SK-N-SH (cell line): ENCODE measurements at regions not wholly inside any gene's neighbourhood (a gene's known extent, or its start where the extent isn't known, plus 50 kb on each side); places are given as distances from the start of the nearest gene placed in this dataset.

Source experiments
- CTCF ChIA-PET: fragments of 300-600, 350-600 bp; formaldehyde crosslinking; extraction: SDS; loops from one replicate; lab custom pipeline; 2021; lab: Yijun Ruan, JAX
- POLR2A ChIA-PET: fragments of 350-600 bp; sonication (Branson Sonifier 250); formaldehyde crosslinking; extraction: SDS; loops from one replicate; lab custom pipeline; 2020; ENCODE audit warnings: antibody characterized with exemption, inconsistent platforms; lab: Yijun Ruan, JAX
- DNase-seq: peaks from one replicate; pipeline ENCODE4 v3.0.0; 2012
- H2AFZ ChIP-seq: fragments of 200-600 bp; sonication (generic); 2 replicates; pipeline ENCODE4 v1.8.1; 2016; ENCODE audit warnings: antibody characterized with exemption, mild to moderate bottlenecking, low read depth
- H3F3A ChIP-seq: fragments of 200-600 bp; sonication (generic); replicated peaks from 2 replicates; pipeline ENCODE3; 2016; ENCODE audit warnings: antibody characterized with exemption, mild to moderate bottlenecking; ENCODE audit not compliant: insufficient read depth
- H3K27ac ChIP-seq, 2 experiments: fragments of 200-500 bp in 1 of 2; fragments of 200-600 bp in 1 of 2; sonication (Bioruptor generic) in 1 of 2; sonication (generic), shearing (Covaris generic) in 1 of 2; 2 replicates each; pipeline versions ENCODE4 v1.5.1 to v1.6.1; 2014 to 2016; ENCODE audit warnings: low read depth in 2 of 2, inconsistent platforms in 1 of 2, low read length in 1 of 2, mild to moderate bottlenecking in 1 of 2, mixed read lengths in 1 of 2
- H3K27me3 ChIP-seq: fragments of 200-600 bp; sonication (generic), shearing (Covaris generic); 2 replicates; pipeline ENCODE4 v1.6.1; 2016; ENCODE audit warnings: mixed run types; ENCODE audit not compliant: insufficient read depth
- H3K36me3 ChIP-seq, 2 experiments: fragments of 200-500 bp in 1 of 2; fragments of 200-600 bp in 1 of 2; sonication (Bioruptor generic) in 1 of 2; sonication (generic) in 1 of 2; replicated peaks in 1 of 2; 2 replicates each; pipeline versions ENCODE3 to v1.5.1; 2014 to 2016; ENCODE audit warnings: low read length in 1 of 2, mild to moderate bottlenecking in 1 of 2; ENCODE audit not compliant: insufficient read depth in 2 of 2, control insufficient read depth in 1 of 2
- H3K4me1 ChIP-seq, 2 experiments: fragments of 200-500 bp in 1 of 2; fragments of 200-600 bp in 1 of 2; sonication (Bioruptor generic) in 1 of 2; sonication (generic), shearing (Covaris generic) in 1 of 2; 2 replicates each; pipeline versions ENCODE4 v1.5.1 to v1.6.1; 2014 to 2016; ENCODE audit warnings: low read depth in 1 of 2, low read length in 1 of 2, mixed run types in 1 of 2; ENCODE audit not compliant: insufficient read depth in 2 of 2, control insufficient read depth in 1 of 2
- H3K4me2 ChIP-seq: fragments of 200-600 bp; sonication (generic), shearing (Covaris generic); 2 replicates; pipeline ENCODE4 v1.6.1; 2017; ENCODE audit warnings: mixed run types
- H3K4me3 ChIP-seq, 2 experiments: fragments of 200-500 bp in 1 of 2; fragments of 200-600 bp in 1 of 2; sonication (Bioruptor generic) in 1 of 2; sonication (generic), shearing (Covaris generic) in 1 of 2; 2 replicates each; pipeline versions ENCODE4 v1.5.1 to v1.8.1; 2014 to 2016; ENCODE audit warnings: low read depth in 2 of 2, inconsistent platforms in 1 of 2, low read length in 1 of 2, mild to moderate bottlenecking in 1 of 2, mixed read lengths in 1 of 2, moderate library complexity in 1 of 2
- H3K79me2 ChIP-seq: fragments of 200-600 bp; sonication (generic); 2 replicates; pipeline ENCODE4 v1.8.1; 2017; ENCODE audit warnings: mild to moderate bottlenecking; ENCODE audit not compliant: insufficient read depth
- H3K9ac ChIP-seq: fragments of 200-600 bp; sonication (generic); 2 replicates; pipeline ENCODE4 v1.6.1; 2017; ENCODE audit warnings: mixed run types
- H3K9me2 ChIP-seq: fragments of 200-600 bp; sonication (generic); 2 replicates; pipeline ENCODE4 v1.6.1; 2017; ENCODE audit warnings: mixed run types
- H3K9me3 ChIP-seq: fragments of 200-600 bp; sonication (generic); 2 replicates; pipeline ENCODE4 v1.6.1; 2017; ENCODE audit warnings: mixed run types, mild to moderate bottlenecking, moderate library complexity
- H4K20me1 ChIP-seq: fragments of 200-600 bp; sonication (generic); 2 replicates; pipeline ENCODE4 v1.6.1; 2017; ENCODE audit warnings: mild to moderate bottlenecking, mixed run types; ENCODE audit not compliant: insufficient read depth
- CHD2 ChIP-seq: fragments of 150-350 bp; IDR thresholded peaks from 2 replicates; pipeline ENCODE4 v1.6.1; 2018; ENCODE audit warnings: low read length; ENCODE audit not compliant: partially characterized antibody
- EP300 ChIP-seq, 2 experiments: IDR thresholded peaks; 2 replicates each; pipeline versions ENCODE4 v1.4.0 to v1.6.1; 2012; ENCODE audit warnings: borderline replicate concordance in 1 of 2, low read depth in 1 of 2, low read length in 1 of 2
- EZH2phosphoT487 ChIP-seq: fragments of 200-600 bp; sonication (generic); IDR thresholded peaks from 2 replicates; pipeline ENCODE4 v1.6.1; 2017; ENCODE audit warnings: low read depth, mixed run types, mild to moderate bottlenecking, antibody characterized with exemption, moderate library complexity, borderline replicate concordance
- FOXJ3 ChIP-seq: sonication (generic); formaldehyde crosslinking; IDR thresholded peaks from 2 replicates; pipeline ENCODE4 v1.5.1; 2020; ENCODE audit warnings: mild to moderate bottlenecking, missing genetic modification reagents
- GABPA ChIP-seq: IDR thresholded peaks from 2 replicates; pipeline ENCODE4 v1.4.0; 2012; ENCODE audit warnings: low read depth, mild to moderate bottlenecking
- GATA2 ChIP-seq: sonication (generic); formaldehyde crosslinking; IDR thresholded peaks from 2 replicates; pipeline ENCODE4 v1.5.0; 2020; ENCODE audit warnings: mild to moderate bottlenecking, missing genetic modification reagents
- IRF3 ChIP-seq: fragments of 150-350 bp; IDR thresholded peaks from 2 replicates; pipeline ENCODE4 v1.6.1; 2016; ENCODE audit warnings: mild to moderate bottlenecking, low read depth, low read length
- MEF2A ChIP-seq: IDR thresholded peaks from 2 replicates; pipeline ENCODE4 v1.4.0; 2012; ENCODE audit warnings: low read depth, borderline replicate concordance
- NFIC ChIP-seq: IDR thresholded peaks from 2 replicates; pipeline ENCODE4 v1.4.0; 2012; ENCODE audit warnings: borderline replicate concordance
- PBX3 ChIP-seq: IDR thresholded peaks from 2 replicates; pipeline ENCODE4; 2012
- POLR2AphosphoS5 ChIP-seq: IDR thresholded peaks from 2 replicates; pipeline ENCODE4 v1.6.1; 2012; ENCODE audit warnings: low read depth, low read length
- RFX5 ChIP-seq: IDR thresholded peaks from 2 replicates; pipeline ENCODE4 v1.6.1; 2012; ENCODE audit warnings: mild to moderate bottlenecking, improper control_type of control experiment, low read length
- RXRA ChIP-seq: IDR thresholded peaks from 2 replicates; pipeline ENCODE4 v1.4.0; 2012; ENCODE audit warnings: low read depth, mild to moderate bottlenecking, borderline replicate concordance
- SIN3A ChIP-seq: IDR thresholded peaks from 2 replicates; pipeline ENCODE4 v1.6.1; 2012; ENCODE audit warnings: low read depth, mild to moderate bottlenecking, low read length, moderate library complexity, borderline replicate concordance
- SMC3 ChIP-seq: IDR thresholded peaks from 2 replicates; pipeline ENCODE4 v1.6.1; 2012; ENCODE audit warnings: low read depth, low read length, improper control_type of control experiment
- TAF1 ChIP-seq: IDR thresholded peaks from 2 replicates; pipeline ENCODE4 v1.6.1; 2012; ENCODE audit warnings: low read depth, mild to moderate bottlenecking, low read length, moderate library complexity, borderline replicate concordance
- TCF12 ChIP-seq: IDR thresholded peaks from 2 replicates; pipeline ENCODE4 v1.4.0; 2012
- TEAD4 ChIP-seq: IDR thresholded peaks from 2 replicates; pipeline ENCODE4 v1.4.0; 2012; ENCODE audit warnings: mild to moderate bottlenecking, borderline replicate concordance; ENCODE audit not compliant: insufficient read depth
- ZBTB33 ChIP-seq: IDR thresholded peaks from 2 replicates; pipeline ENCODE4 v1.4.0; 2012; ENCODE audit warnings: low read depth, borderline replicate concordance
- WGBS: methylation state at CpG from one replicate; pipeline ENCODE4 v1.1.6; 2017; ENCODE audit warnings: low lambda C conversion rate; 5-methylcytosine and 5-hydroxymethylcytosine counted together
- TF ChIP-seq, protein P1 (sequence below): IDR thresholded peaks from 2 replicates; pipeline ENCODE4 v1.4.0; 2012; ENCODE audit warnings: low read depth
- TF ChIP-seq, protein P2 (sequence below): IDR thresholded peaks from 2 replicates; pipeline ENCODE4 v1.4.0; 2012; ENCODE audit warnings: low read depth, borderline replicate concordance

- TF ChIP-seq CHD2 = no peak
- no peak for TF ChIP-seq EZH2phosphoT487
- no peak for TF ChIP-seq TAF1
- no peak for TF ChIP-seq SMC3
- TF ChIP-seq EP300 (IDR thresholded peaks at IDR 0.05; ENCODE audit: borderline replicate concordance in 1 of 2, low read depth in 1 of 2, low read length in 1 of 2) = no peak
- TF ChIP-seq TEAD4 = no peak
Measured at GRCh38 chr15:98160236-98160635, 199.7 kb downstream of the ARRDC4 start (continued).

GRCh38 chr15:98163319-98164045, 203.0 kb downstream of the ARRDC4 start:
- Histone ChIP-seq H3K79me2 (no peaks in the 10 kb centered on the region), H4K20me1 (no peaks in the 10 kb centered on the region), H2AFZ (no peak overlapping the region), H3K4me3 (no peak overlapping the region), H3K9me3 (no peaks in the 10 kb centered on the region), H3K4me1 (no peaks in the 10 kb centered on the region), H3K4me2 (no peak overlapping the region), H3K27ac (no peak overlapping the region), H3K9me2 (no peaks in the 10 kb centered on the region), H3K36me3 (no peaks in the 10 kb centered on the region), H3K9ac (no peak overlapping the region), H3F3A (no peaks in the 10 kb centered on the region), H3K27me3 (no peaks in the 10 kb centered on the region; the same call in 1 of the 2 replicates)
- 27% methylated on average over 8 of the region's 23 CpGs for WGBS
- DNase-seq = no peak
- ChIA-PET CTCF (interaction anchor here (2.0 kb wide), 1 partner anchor 14 kb away, joined by 6 read pairs; no protein-coding TSS in a partner anchor), POLR2A (no interaction called here)
- no peak for TF ChIP-seq CHD2
- TF ChIP-seq TCF12 = no peak
- no peak for TF ChIP-seq TEAD4
- no peak for TF ChIP-seq FOXJ3 (CRISPR knock-in tag)
- TF ChIP-seq, protein P1, sequence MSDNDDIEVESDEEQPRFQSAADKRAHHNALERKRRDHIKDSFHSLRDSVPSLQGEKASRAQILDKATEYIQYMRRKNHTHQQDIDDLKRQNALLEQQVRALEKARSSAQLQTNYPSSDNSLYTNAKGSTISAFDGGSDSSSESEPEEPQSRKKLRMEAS = no peak
- TF ChIP-seq GATA2 (CRISPR knock-in tag) = no peak
- TF ChIP-seq SMC3 = no peak
- no peak for TF ChIP-seq PBX3
- TF ChIP-seq, protein P2, sequence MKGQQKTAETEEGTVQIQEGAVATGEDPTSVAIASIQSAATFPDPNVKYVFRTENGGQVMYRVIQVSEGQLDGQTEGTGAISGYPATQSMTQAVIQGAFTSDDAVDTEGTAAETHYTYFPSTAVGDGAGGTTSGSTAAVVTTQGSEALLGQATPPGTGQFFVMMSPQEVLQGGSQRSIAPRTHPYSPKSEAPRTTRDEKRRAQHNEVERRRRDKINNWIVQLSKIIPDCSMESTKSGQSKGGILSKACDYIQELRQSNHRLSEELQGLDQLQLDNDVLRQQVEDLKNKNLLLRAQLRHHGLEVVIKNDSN = no peak
- no peak for TF ChIP-seq ZBTB33
- TF ChIP-seq SIN3A = no peak
- no peak for TF ChIP-seq NFIC
- TF ChIP-seq MEF2A = no peak
- TF ChIP-seq EZH2phosphoT487 = no peak
- TF ChIP-seq RFX5 = no peak
- no peak for TF ChIP-seq EP300 (IDR thresholded peaks at IDR 0.05; ENCODE audit: borderline replicate concordance in 1 of 2, low read depth in 1 of 2, low read length in 1 of 2)
- TF ChIP-seq GABPA = no peak
- TF ChIP-seq POLR2AphosphoS5 = no peak
- TF ChIP-seq IRF3 = no peak
- TF ChIP-seq RXRA = no peak
